H54 (cell line): ENCODE measurements at regions not wholly inside any gene's neighbourhood (a gene's known extent, or its start where the extent isn't known, plus 50 kb on each side); places are given as distances from the start of the nearest gene placed in this dataset.

ENCODE experiments used
- DNase-seq: peaks from one replicate; pipeline ENCODE4 v3.0.0; 2011; ENCODE audit warnings: low spot score, mixed read lengths; ENCODE audit not compliant: insufficient read length
- FAIRE-seq: peaks from 3 replicates; lab custom pipeline; 2011; peaks lifted over from hg19 to GRCh38; lab: Jason Lieb, UNC
- POLR2A ChIP-seq: IDR thresholded peaks from 2 replicates; pipeline ENCODE4 v1.6.1; 2011; ENCODE audit warnings: low read depth, mild to moderate bottlenecking, low read length

GRCh38 chr3:177424521-177424920 lies 227.2 kb upstream of the TBL1XR1 start:
- DNase-seq = no peak
- FAIRE-seq = no peak

GRCh38 chr3:177425042-177425441 lies 227.8 kb upstream of the TBL1XR1 start:
- FAIRE-seq (no peak), DNase-seq (no peak)
- no peak for TF ChIP-seq POLR2A

More at GRCh38 chr3:177424521-177424920, 227.2 kb upstream of the TBL1XR1 start:
- TF ChIP-seq POLR2A = no peak

- FAIRE-seq (no peak), DNase-seq (no peak)
- TF ChIP-seq POLR2A = no peak
Measured at GRCh38 chr3:177426106-177426877, 229.0 kb upstream of the TBL1XR1 start.

GRCh38 chr3:177426878-177427495 lies 229.7 kb upstream of the TBL1XR1 start:
- TF ChIP-seq POLR2A = no peak
- no peak for FAIRE-seq

GRCh38 chr3:177427540-177427939 lies 230.3 kb upstream of the TBL1XR1 start:
- TF ChIP-seq POLR2A = no peak
- FAIRE-seq (peak; percentile 43), DNase-seq (peak; percentile 15)

More at GRCh38 chr3:177426878-177427495, 229.7 kb upstream of the TBL1XR1 start:
- no peak for DNase-seq

GRCh38 chr3:177429079-177429478 lies 231.8 kb upstream of the TBL1XR1 start:
- no peak for DNase-seq
- TF ChIP-seq POLR2A = no peak
- no peak for FAIRE-seq

- no peak for FAIRE-seq
- TF ChIP-seq POLR2A = no peak
- DNase-seq = no peak
Measured at GRCh38 chr3:177429771-177430170, 232.5 kb upstream of the TBL1XR1 start.

GRCh38 chr3:177430653-177431052 lies 233.4 kb upstream of the TBL1XR1 start:
- DNase-seq = no peak
- FAIRE-seq = no peak
- no peak for TF ChIP-seq POLR2A

- FAIRE-seq (no peak), DNase-seq (no peak)
- no peak for TF ChIP-seq POLR2A
Measured at GRCh38 chr3:177431525-177432176, 234.4 kb upstream of the TBL1XR1 start.

- FAIRE-seq (no peak), DNase-seq (no peak)
- no peak for TF ChIP-seq POLR2A
Measured at GRCh38 chr3:177435301-177435700, 238.0 kb upstream of the TBL1XR1 start.

GRCh38 chr3:177437513-177438337 lies 240.4 kb upstream of the TBL1XR1 start:
- DNase-seq = no peak
- TF ChIP-seq POLR2A = no peak
- FAIRE-seq = no peak

GRCh38 chr3:177438596-177439220 lies 241.4 kb upstream of the TBL1XR1 start:
- no peak for DNase-seq
- no peak for FAIRE-seq
- no peak for TF ChIP-seq POLR2A

- FAIRE-seq (no peak), DNase-seq (no peak)
- no peak for TF ChIP-seq POLR2A
Measured at GRCh38 chr3:177439694-177440269, 242.5 kb upstream of the TBL1XR1 start.
